OCI-LY3 (cell line): ENCODE measurements at regions not wholly inside any gene's neighbourhood (a gene's known extent, or its start where the extent isn't known, plus 50 kb on each side); places are given as distances from the start of the nearest gene placed in this dataset.

Experiments used
- EZH2phosphoT487 ChIP-seq: fragments of 200-600 bp; shearing (Covaris generic); IDR thresholded peaks from 2 replicates; pipeline ENCODE4 v1.6.1; 2018; ENCODE audit warnings: antibody characterized with exemption, mixed run types, low read depth
- TF ChIP-seq, protein P1 (sequence below): fragments of 200-600, 300-600 bp; sonication (generic); IDR thresholded peaks from 2 replicates; pipeline ENCODE4 v1.5.1; 2014; ENCODE audit warnings: antibody characterized with exemption, low read length, low read depth

DNA sequence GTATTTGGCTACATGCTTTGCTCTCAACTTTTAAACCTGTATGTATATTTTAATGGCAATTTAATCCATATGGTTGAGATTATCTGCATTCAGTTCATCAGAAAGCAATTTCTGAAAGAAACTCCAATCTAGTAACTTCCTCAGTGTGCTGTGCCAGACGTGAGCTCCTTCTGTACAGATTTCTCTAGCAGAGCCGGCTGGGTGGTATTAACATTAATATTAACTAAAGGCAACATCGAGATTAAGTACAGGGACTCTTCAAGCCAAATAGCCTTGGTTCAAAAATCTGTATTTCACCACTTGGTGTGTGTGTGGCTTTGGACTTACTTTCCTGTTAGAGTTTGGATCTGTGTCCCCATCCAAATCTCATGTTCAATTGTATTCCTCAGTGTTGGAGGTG lies 55.5 kb upstream of the NUDT7 start:
- TF ChIP-seq EZH2phosphoT487, result no peak
- TF ChIP-seq, protein P1, sequence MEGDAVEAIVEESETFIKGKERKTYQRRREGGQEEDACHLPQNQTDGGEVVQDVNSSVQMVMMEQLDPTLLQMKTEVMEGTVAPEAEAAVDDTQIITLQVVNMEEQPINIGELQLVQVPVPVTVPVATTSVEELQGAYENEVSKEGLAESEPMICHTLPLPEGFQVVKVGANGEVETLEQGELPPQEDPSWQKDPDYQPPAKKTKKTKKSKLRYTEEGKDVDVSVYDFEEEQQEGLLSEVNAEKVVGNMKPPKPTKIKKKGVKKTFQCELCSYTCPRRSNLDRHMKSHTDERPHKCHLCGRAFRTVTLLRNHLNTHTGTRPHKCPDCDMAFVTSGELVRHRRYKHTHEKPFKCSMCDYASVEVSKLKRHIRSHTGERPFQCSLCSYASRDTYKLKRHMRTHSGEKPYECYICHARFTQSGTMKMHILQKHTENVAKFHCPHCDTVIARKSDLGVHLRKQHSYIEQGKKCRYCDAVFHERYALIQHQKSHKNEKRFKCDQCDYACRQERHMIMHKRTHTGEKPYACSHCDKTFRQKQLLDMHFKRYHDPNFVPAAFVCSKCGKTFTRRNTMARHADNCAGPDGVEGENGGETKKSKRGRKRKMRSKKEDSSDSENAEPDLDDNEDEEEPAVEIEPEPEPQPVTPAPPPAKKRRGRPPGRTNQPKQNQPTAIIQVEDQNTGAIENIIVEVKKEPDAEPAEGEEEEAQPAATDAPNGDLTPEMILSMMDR, result no peak
